ENCODE measurements at regions not wholly inside any gene's neighbourhood (a gene's known extent, or its start where the extent isn't known, plus 50 kb on each side); places are given as distances from the start of the nearest gene placed in this dataset.

GRCh38 chr16:5472552-5472951 lies 375.0 kb upstream of the EEF2KMT start:
- TF ChIP-seq CTCF (conservative IDR thresholded peaks at IDR 0.05; ENCODE audit: low read length) (no peak), EZH2phosphoT487 (IDR thresholded peaks at IDR 0.05; ENCODE audit: borderline replicate concordance, low read depth, low read length) (no peak)
